GM18868 (cell line): ENCODE measurements at regions not wholly inside any gene's neighbourhood (a gene's known extent, or its start where the extent isn't known, plus 50 kb on each side); places are given as distances from the start of the nearest gene placed in this dataset.

Experiments used
- ATAC-seq: cut with Tn5 transposase; IDR thresholded peaks from one replicate; pipeline ENCODE4 v1.9.1; 2021; ENCODE audit warnings: mild to moderate bottlenecking, moderate library complexity; ENCODE audit not compliant: unreplicated experiment

DNA sequence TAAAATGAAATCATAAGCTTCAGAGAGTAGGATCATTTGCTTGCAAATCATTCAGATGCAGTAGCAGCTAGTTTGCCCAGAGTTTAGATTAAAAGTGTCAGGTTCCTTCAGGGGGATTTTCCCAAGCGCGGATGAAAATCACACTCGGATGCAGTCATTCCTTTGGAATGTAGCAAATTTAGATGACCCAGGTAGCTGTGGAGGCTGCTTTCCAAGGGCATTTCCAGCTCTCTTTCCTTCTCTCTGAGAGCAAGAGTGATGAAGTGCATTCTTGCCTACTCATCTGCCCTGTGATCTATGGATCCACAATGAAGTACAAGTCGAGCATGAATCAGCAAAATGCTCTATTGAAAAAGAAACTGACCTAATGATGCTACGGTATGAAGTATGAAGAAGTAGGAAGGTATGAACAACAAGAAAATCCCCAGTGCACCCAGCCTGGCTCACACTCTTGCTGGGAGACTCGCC lies 200.2 kb downstream of the PLK2 start:
- ATAC-seq: no peak

DNA sequence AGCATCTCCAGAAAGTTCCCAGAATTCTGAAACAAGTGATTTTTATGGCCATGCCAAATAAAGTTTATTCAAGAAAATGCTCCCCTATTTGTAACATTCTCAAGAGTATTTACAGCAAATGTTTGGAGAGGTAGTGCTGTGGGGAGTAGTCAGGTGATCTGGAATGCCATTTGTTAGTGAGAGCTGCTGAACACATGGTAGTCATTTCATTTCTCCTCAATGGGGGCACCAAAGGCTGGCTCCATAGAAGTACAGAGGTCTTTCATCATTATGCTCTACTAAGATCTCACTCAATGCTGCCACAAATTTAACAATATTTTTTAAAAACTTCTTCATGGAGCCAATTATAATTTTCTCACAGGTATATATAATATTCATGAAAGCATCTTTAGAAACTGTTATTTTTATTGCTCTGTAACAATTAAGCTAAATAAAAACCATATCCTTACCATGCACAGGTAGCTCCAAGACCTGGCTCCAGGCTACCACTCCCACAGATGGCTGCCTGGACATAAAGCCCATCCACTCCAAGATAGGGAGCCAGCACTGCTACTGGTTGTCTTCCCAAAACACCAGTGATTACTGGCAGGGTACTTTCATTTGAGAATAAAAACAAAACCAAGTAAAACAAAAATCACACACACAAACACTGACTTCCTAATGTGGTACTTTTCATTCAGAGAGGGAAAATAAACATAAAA lies 200.8 kb downstream of the PLK2 start:
- no peak for ATAC-seq

DNA sequence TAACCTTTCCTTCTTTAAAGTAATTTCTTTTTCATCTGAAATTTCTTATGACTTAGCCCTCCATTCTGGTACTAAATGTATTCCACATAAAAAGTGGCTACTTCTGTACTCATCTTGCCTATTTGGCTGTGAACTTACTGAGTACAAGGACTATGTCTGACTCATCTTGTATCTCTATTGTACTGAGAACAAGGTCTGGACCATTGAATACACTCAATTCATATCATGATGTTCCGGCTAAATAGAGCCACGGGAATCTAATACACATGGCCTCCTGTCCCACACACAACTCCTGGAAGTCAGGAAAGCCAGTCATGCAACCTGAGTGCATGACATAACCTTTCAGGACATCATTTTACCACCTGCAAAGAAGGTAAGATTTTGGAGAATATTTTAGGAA lies 203.9 kb downstream of the PLK2 start:
- ATAC-seq: no peak

DNA sequence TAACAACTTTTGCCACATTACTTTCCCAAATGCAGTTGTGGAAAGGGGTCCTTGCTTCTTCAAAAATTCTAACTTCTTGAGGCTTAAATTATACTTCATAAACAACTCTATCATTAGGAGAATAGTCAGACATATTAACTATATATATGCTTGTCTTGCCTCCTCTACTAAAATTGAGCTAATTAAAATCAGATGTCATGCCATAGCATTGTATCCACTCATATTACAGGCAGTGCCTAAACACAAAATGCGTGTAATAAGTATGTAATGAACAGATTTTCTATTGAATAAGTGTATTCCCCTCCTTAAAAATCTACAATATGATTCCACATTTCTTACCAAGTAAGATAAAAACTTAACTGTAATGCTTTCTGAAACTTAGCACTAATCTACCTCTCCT lies 204.5 kb downstream of the PLK2 start:
- ATAC-seq: no peak

DNA sequence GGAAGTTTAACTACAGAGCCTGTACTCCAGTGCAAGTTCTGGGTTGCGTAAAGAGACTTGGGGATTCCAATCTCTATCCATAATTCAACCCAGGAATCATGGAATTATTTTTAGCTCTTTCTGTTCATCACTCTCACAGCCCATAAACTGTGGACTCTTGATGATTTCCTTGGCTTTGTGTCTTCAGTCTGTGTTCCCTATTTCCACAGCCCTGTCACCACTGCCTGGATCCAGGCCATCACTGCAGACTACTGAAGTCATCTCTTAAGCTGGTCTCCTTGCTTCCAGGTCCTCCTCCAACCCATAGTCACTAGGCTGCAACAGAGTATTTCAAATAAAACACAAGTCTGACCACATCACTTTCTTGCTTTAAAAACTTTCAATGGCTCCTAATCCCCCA lies 211.7 kb downstream of the PLK2 start:
- no peak for ATAC-seq

DNA sequence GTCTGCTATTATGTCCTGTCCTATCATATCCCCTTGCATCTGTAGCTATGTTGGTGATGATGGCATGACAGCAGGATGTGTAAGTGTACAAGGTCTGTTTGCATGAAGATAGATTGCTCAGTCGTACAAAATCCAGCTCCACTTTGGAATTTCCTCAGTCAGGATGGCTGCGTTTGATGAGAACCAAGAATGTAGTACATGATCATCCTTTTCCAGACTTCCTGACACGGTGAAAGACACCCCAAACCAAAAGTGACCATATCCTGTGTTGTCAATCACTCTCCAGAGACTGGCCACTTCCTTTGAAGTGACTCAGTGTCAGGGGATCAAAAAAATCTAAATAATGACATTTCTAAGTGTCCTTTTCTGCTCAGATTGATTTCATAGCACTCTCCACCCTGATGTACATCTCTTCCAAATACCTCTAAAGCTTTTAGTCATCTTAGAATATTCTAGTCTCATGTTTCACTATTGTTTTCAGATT lies 213.4 kb downstream of the PLK2 start:
- no peak for ATAC-seq

DNA sequence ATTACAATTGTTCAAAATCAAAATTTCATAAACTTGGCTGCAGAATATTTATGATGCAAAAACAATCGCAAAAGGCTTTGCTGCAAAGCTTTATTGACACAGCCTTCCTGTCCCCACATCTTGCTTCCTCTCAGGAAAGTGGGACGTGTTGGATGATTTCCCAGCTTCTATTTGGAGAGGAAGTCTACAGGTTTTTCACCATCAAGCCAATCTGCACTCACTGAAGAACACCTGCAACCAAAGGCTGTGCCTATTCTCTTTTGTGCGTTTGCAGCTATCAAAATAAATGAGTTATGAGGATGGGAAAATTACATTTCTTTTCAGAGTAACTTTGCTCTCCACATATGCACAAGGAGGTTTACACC lies 214.4 kb downstream of the PLK2 start:
- ATAC-seq: no peak

DNA sequence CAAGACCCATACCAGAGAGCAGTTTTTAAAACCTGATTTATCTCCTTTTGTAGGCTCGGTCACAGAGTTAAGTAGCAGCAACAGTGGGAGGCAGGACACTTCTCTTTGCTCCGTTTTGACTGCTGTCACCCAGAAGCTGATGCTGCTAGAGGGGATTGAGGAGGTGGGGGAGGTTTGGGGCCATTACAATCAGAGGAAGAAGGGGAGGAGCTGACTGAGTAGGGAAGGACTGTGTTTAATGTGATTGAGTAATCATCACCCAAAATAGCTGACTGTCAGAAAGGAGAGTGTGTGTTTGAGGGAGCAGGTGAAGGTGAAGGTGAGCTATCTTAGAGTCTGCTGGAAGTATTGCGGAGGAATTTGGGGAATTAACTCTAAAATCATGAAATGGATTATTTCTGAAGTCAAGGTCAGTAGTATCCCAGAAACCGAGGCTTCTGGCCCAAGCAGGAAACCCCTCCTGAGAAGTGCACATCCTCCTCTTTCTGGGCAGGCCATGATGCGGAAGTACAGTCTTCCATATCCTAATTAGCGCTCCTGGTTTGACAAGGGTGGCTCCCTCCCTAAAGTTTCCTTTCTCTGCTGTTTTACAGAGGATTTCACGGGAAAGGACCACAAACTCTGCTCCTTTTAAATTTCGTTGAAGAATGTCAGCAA lies 214.9 kb downstream of the PLK2 start:
- ATAC-seq: no peak

DNA sequence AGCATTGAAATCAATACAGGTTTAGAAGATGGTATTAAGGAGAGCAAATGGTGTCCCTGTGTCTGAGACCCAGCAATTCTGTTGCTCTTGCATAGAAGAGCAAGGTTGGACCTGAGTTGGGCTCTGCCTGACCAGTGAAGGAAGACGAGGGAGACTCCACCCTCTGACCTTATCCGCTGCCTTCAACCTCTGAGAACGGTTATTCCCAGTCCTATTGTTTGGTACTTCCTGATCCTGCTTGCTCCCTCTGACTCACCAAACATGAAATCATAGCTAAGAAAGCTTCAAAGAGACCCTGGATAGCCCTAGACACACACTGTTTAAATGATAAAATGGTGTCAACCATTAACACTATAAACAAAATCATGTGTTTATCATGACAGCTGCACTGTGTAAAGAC lies 218.5 kb downstream of the PLK2 start:
- ATAC-seq: no peak

DNA sequence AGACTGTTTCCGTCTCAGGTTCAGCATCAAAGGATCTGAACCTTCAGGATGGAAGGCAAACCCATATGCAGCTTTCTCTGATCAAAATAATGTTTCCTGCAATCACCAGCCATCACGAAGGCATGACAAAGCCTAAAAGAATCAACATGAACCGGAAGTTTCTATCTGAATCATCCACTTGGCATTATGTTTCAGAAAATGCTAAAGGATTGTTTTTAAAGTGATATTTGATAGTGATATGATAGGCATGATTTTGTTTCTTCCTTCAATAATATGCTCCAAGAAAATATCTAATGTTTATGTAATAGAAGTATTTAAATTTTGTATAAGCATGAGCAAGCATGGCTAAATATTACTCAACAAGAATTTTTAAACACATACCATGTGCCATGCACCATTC lies 219.6 kb downstream of the PLK2 start:
- ATAC-seq: no peak

DNA sequence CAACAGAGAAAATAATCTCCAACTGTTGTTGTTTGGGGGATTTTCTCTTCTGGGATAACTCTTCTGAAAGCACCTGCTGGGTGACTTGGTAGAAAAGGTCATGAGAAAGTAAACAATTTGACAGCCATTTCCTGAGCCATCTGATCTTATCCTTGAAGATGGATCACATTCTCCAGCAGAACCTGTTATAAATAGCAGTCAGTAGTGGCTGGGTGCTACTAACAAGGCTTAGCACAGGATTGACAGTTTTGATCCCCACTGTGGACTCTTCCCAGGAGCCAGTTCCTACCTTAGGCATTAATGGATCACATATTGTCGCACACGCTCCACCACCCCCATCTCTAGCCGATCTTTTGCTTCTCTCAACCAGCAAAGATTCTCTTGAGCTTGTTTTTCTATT lies 220.2 kb downstream of the PLK2 start:
- ATAC-seq: no peak

DNA sequence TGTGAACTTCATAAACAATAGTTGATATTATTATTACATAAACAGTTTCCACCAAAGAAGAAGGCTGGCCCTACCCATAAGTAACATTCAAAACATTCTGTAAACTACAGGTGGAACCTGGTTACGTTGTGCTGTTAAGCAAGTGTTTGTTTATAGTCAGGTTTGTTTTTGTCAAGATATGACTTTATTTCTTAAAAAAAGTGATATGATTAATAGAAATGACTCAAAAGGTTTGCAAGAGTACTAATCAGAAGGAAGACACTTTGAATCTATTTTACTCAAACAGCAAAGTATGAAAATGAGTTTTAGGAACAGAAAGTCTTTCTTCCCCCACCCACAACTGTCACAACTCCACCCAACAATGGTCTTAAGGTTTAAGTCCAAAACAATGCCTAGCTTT lies 220.8 kb downstream of the PLK2 start:
- peak; percentile 77 for ATAC-seq

DNA sequence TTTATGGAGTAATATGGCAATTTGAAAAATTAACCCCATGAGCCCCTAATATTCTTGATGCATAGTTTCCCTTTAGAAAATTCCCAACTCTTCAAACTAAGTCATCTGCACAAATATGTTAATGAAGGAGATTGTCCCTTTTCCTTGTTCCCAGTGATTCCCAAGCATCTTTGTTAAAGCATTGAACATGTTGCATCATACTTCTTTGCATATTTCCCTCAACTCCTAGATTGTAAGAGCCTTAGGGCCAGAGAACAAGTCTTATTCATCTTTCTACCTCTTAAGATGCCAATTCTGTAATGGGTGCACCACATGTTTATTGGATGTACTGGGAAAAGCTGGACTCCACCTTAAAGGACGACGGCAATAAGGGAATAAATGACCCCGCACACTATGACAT lies 223.4 kb downstream of the PLK2 start:
- no peak for ATAC-seq

DNA sequence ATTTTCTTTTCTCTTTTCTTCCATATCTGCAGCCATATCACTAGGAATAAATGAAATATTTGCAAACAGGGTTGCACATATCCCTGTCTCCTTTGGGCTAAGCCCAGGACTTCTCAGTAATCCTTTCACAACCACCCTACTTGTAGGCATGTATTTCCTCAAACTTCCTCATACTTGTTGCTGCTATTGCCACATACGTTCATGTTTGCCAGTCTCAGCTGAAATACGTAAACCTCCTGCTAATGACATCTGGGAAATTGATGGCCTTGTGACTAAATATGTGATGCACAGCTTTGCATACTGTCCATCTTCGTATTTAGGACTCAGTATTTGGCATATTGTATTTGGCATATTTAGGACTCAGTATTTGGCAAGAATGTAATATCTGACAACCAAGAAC lies 224.6 kb downstream of the PLK2 start:
- ATAC-seq: no peak

DNA sequence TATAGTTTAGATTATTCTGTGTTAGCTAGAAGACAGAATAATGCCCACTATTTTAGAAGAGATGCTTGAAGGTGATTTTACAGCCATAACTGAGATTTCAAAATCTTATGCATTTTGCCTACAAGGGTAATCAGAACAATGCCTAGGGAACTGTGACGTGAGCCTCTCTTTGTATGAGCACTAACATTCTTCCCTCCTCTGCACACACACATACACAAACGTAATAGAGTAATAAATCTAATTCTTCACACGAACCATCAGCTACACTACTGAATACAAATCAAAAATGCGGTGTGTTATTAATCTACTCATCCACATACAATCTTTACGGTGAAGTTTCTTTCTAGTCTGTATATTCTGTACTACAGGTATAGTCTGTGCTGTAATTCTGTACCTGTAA lies 227.8 kb downstream of the PLK2 start:
- ATAC-seq: no peak

DNA sequence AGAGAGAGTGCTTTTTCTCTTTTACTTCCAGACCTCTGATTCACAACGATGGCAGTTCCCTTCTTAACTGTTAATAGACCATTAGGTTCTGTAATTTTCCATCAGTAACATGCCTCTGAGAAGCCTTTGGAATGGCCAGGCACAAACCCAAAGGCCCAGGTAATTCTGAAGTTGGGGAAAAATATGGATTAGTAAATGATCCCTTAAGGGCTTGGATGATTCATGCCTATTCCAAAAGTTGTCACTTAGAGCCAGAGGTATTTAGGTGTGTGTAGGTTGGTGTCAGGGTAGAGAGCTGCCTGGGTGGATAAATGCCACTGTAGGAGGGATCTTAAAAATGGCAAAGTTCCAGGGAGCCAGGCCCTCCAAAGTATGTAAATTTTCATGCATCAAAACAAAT lies 228.8 kb downstream of the PLK2 start:
- ATAC-seq: no peak

DNA sequence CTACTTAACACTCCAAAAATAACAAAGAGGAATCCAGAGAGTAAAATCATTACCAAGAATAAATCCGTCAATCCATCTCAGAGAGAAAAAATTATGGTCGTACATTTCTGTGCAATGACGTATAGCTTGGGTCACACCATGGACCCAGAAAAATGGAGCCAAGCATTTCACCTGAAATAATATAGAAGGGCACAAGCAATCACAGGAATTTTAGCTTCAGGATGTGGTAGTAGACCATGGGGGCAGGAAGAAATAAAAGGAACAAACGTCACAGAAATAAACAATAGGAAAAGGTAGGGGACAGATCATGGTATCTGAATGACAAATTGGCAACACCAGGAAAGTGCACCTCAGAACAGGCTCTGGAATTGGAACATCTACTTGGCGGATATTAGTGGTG lies 231.0 kb downstream of the PLK2 start:
- no peak for ATAC-seq

DNA sequence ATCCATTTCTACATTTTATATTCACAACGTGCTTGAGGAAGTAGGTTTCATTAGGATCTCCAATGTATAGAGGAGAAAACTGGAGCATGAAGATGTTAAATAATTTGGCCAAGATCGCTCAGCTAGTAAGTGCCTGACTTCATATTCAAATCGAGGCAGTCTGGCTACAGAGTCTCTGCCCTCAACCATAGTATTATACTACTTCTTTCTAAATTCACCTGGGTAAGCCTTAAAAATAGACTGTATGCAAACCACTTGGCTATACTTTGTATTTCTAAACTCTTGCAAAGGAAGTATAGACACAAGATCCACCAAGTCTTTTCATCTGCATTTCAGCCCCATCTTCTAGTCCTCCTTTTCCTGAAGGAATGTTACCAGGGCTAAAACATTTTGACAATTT lies 232.0 kb downstream of the PLK2 start:
- ATAC-seq: no peak

DNA sequence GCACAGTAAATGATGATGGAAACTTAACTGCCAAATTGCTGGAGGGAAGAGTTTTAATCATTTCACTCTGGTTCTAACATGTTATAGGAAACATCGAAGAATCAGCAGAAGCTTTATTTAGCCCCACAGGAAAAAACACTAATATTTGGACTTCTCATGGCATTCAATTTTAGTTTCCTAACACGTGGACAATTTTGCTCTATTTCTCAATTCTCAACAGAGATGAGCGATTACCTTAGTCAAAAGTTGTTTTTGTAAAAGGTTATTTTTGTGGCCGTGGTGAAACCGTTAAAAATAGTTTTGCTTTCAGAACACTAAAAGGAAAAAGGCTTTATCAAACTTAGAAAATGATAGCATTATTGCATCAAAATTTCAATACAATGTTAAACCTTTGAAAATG lies 235.2 kb downstream of the PLK2 start:
- ATAC-seq: no peak

DNA sequence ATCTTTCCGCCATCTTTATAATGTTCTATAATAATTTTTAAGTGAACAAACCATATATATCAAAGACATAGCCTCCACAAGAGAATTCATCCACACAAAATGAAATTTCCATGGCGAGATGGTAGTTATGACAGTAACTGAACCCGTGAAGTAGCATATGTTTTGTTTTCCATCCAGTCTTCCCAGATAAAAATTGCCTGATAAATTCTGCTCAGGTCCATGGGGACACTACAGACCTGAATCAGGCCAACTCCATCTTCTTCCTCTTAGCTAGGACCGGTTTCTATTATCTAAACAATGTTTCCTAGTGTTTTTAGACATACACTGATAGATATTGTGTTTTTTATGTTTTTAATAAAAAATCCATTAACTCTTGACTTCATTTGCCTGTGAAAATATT lies 235.7 kb downstream of the PLK2 start:
- ATAC-seq: no peak

DNA sequence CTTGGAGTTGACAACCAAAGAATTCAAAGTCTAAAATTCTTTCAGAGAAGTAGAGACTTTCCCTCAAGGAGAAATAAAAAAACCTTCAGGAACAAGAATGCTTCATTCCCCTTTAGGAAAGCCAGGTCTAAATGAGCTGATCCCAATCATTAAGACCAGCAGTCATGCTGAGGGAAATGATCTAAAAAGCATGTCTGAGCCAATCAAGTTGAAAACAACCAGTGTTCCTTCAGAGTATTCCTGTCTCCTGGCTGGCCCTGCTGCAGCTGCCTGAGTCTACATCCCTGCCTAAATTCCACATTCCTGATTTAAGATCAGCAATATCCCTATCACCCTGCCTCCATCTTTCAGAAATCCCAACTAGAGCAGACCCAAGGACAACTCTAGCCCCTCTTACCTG lies 244.5 kb downstream of the PLK2 start:
- no peak for ATAC-seq

DNA sequence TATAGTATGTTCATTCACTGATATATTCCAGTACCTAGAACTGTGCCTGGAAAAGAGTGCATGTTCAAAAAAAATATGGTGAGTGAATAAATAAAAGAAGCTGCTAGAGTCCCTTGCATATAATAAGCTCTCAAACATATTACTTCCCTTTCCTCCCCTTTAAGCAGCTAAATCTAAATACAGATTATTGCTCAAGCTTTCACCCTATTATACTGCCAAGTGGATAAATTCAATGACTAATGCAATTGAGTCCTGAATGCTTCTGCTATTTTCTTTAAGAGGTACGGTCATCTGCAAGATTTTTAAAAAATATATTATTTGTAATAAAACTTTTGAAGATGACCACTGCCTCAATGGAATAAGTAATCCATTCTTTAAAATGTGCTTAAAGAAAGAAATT lies 248.4 kb downstream of the PLK2 start:
- ATAC-seq: no peak

DNA sequence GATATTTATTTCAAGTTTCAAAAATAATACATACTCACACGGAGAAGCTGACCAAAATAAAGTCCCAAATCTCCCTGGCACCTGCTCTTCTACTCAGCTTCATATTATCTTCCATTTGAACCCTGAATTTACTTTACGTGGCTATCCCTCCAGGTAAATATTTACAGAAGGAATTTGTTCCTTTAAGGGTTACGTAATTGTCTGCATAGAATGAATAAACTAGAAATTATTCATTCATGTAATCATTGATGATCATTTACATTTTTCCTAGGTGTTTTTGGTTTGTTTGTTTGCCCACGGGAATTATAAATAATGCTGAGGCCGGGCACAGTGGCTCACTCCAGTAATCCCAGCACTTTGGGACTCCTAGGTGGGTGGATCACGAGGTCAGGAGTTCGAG lies 251.2 kb downstream of the PLK2 start:
- ATAC-seq: no peak
